ENCODE measurements at regions not wholly inside any gene's neighbourhood (a gene's known extent, or its start where the extent isn't known, plus 50 kb on each side); places are given as distances from the start of the nearest gene placed in this dataset.

- 6% methylated on average over 2 of the region's 2 CpGs for WGBS (ENCODE audit: insufficient coverage)
- POLR2A ChIA-PET, result no interaction called here
- CTCF ChIA-PET, result interaction anchor here (0.6 to 1.9 kb wide), 5 partner anchors 13 to 171 kb away, joined by 3 to 7 read pairs (median 5); no protein-coding TSS in a partner anchor
Measured at GRCh38 chr12:94071258-94071657, 77.1 kb upstream of the PLXNC1 start.

GRCh38 chr12:94073441-94074051 lies 74.8 kb upstream of the PLXNC1 start:
- no peak overlapping the region for H3K4me3 ChIP-seq (ENCODE audit: control insufficient read depth in 1 of 7, extremely low read depth in 1 of 7, insufficient read depth in 4 of 7, low read depth in 2 of 7, low read length in 6 of 7)
- H3K9me3 ChIP-seq (ENCODE audit: control extremely low read depth in 1 of 5, control insufficient read depth in 4 of 5, insufficient read depth in 2 of 5, low read depth in 1 of 5, low read length in 4 of 5), result no peaks in the 10 kb centered on the region
- no peaks in the 10 kb centered on the region for H3K36me3 ChIP-seq (ENCODE audit: control insufficient read depth in 4 of 4, insufficient read depth in 4 of 4, low read length in 3 of 4)
- ChIA-PET POLR2A (no interaction called here), CTCF (interaction anchor here (0.6 to 5.8 kb wide), 5 partner anchors 13 to 452 kb away, joined by 3 to 80 read pairs (median 3); no protein-coding TSS in a partner anchor)
- H3K27me3 ChIP-seq (replicated peaks in 2 of 5; ENCODE audit: control insufficient read depth in 4 of 5, insufficient read depth in 5 of 5, low read length in 4 of 5), result no peaks in the 10 kb centered on the region
- no peak overlapping the region for H3K27ac ChIP-seq (ENCODE audit: insufficient read depth in 1 of 2, low read depth in 1 of 2, low read length in 2 of 2, poor library complexity in 1 of 2, severe bottlenecking in 2 of 2)
- 81% methylated on average over 6 of the region's 9 CpGs for WGBS (ENCODE audit: insufficient coverage)
- peak in 2 of 3 donors; percentile 32 to 33 for DNase-seq
- peaks cover 2 to 28% (median 13%) of the 10 kb centered on the region in 4 experiments for H3K4me1 ChIP-seq (ENCODE audit: control extremely low read depth in 1 of 4, control insufficient read depth in 4 of 4, insufficient read depth in 4 of 4, low read length in 3 of 4)

More at GRCh38 chr12:94071258-94071657, 77.1 kb upstream of the PLXNC1 start:
- Histone ChIP-seq H3K36me3 (ENCODE audit: control insufficient read depth in 4 of 4, insufficient read depth in 4 of 4, low read length in 3 of 4) (no peaks in the 10 kb centered on the region), H3K27ac (ENCODE audit: insufficient read depth in 1 of 2, low read depth in 1 of 2, low read length in 2 of 2, poor library complexity in 1 of 2, severe bottlenecking in 2 of 2) (no peak overlapping the region), H3K4me1 (ENCODE audit: control extremely low read depth in 1 of 4, control insufficient read depth in 4 of 4, insufficient read depth in 4 of 4, low read length in 3 of 4) (peaks cover 0 to 15% (median 4%) of the 10 kb centered on the region in 4 experiments), H3K9me3 (ENCODE audit: control extremely low read depth in 1 of 5, control insufficient read depth in 4 of 5, insufficient read depth in 2 of 5, low read depth in 1 of 5, low read length in 4 of 5) (no peaks in the 10 kb centered on the region), H3K27me3 (replicated peaks in 2 of 5; ENCODE audit: control insufficient read depth in 4 of 5, insufficient read depth in 5 of 5, low read length in 4 of 5) (no peaks in the 10 kb centered on the region), H3K4me3 (ENCODE audit: control insufficient read depth in 1 of 7, extremely low read depth in 1 of 7, insufficient read depth in 4 of 7, low read depth in 2 of 7, low read length in 6 of 7) (no peak overlapping the region)
- peak; percentile 13 to 61 (median 50) for DNase-seq

GRCh38 chr12:94074216-94074979 lies 74.0 kb upstream of the PLXNC1 start:
- DNase-seq, result no peak
- Histone ChIP-seq H3K36me3 (ENCODE audit: control insufficient read depth in 4 of 4, insufficient read depth in 4 of 4, low read length in 3 of 4) (no peaks in the 10 kb centered on the region), H3K4me1 (ENCODE audit: control extremely low read depth in 1 of 4, control insufficient read depth in 4 of 4, insufficient read depth in 4 of 4, low read length in 3 of 4) (peaks cover 2 to 37% (median 18%) of the 10 kb centered on the region in 4 experiments), H3K27ac (ENCODE audit: insufficient read depth in 1 of 2, low read depth in 1 of 2, low read length in 2 of 2, poor library complexity in 1 of 2, severe bottlenecking in 2 of 2) (no peak overlapping the region), H3K9me3 (ENCODE audit: control extremely low read depth in 1 of 5, control insufficient read depth in 4 of 5, insufficient read depth in 2 of 5, low read depth in 1 of 5, low read length in 4 of 5) (no peaks in the 10 kb centered on the region), H3K4me3 (ENCODE audit: control insufficient read depth in 1 of 7, extremely low read depth in 1 of 7, insufficient read depth in 4 of 7, low read depth in 2 of 7, low read length in 6 of 7) (no peak overlapping the region), H3K27me3 (replicated peaks in 2 of 5; ENCODE audit: control insufficient read depth in 4 of 5, insufficient read depth in 5 of 5, low read length in 4 of 5) (no peaks in the 10 kb centered on the region)
- POLR2A ChIA-PET, result no interaction called here
- CTCF ChIA-PET, result interaction anchor here (0.6 to 5.8 kb wide), 19 partner anchors 13 to 571 kb away, joined by 3 to 80 read pairs (median 5); no protein-coding TSS in a partner anchor
- 78% methylated on average over 8 of the region's 14 CpGs for WGBS (ENCODE audit: insufficient coverage)

DNA sequence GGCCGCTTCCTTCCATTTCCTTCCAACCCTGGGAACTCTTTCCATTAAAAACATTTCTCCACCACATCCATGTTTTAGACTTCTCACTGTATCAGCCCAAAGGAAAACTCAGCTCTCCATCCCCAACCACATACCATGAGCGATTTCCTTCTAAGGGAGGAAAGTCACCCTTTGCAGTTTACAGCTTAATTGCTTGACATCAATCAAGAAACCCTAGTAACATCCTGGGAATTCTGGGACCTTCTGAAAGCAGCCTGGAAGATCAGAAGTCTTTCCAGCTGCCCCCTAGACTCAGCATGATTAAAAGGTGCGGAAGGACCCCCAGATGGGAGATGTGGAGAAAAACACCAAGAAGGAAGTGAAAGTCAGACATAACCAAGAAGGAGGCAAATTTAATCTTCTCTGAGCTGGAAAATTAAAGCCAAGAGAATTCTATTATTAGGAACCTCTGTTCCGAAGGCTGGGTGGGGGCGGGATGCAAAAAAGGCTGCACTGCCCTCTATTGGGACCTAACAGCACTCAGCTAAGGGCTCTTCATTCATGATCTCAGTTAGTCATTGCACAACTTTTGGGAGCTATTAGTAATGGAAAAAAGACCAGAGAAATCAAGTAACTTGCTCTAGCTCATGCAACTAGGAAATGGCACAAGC lies 73.3 kb upstream of the PLXNC1 start:
- H3K4me1 ChIP-seq (ENCODE audit: control extremely low read depth in 1 of 4, control insufficient read depth in 4 of 4, insufficient read depth in 4 of 4, low read length in 3 of 4), result peaks cover 2 to 43% (median 21%) of the 10 kb centered on the region in 4 experiments
- H3K36me3 ChIP-seq (ENCODE audit: control insufficient read depth in 4 of 4, insufficient read depth in 4 of 4, low read length in 3 of 4), result no peaks in the 10 kb centered on the region
- no peak overlapping the region for H3K27ac ChIP-seq (ENCODE audit: insufficient read depth in 1 of 2, low read depth in 1 of 2, low read length in 2 of 2, poor library complexity in 1 of 2, severe bottlenecking in 2 of 2)
- CTCF ChIA-PET, result interaction anchor here (0.6 to 5.8 kb wide), 30 partner anchors 9 to 572 kb away, joined by 3 to 80 read pairs (median 4); partner anchors contain the start of gene SOCS2
- no peak overlapping the region for H3K4me3 ChIP-seq (ENCODE audit: control insufficient read depth in 1 of 7, extremely low read depth in 1 of 7, insufficient read depth in 4 of 7, low read depth in 2 of 7, low read length in 6 of 7)
- H3K9me3 ChIP-seq (ENCODE audit: control extremely low read depth in 1 of 5, control insufficient read depth in 4 of 5, insufficient read depth in 2 of 5, low read depth in 1 of 5, low read length in 4 of 5), result no peaks in the 10 kb centered on the region
- POLR2A ChIA-PET, result interaction anchor here (0.6 kb wide), 1 partner anchor 49 kb away, joined by 6 read pairs; no protein-coding TSS in a partner anchor
- DNase-seq, result peak; percentile 47 to 56 (median 54)
- H3K27me3 ChIP-seq (replicated peaks in 2 of 5; ENCODE audit: control insufficient read depth in 4 of 5, insufficient read depth in 5 of 5, low read length in 4 of 5), result no peaks in the 10 kb centered on the region
- 54% methylated on average over 5 of the region's 5 CpGs for WGBS (ENCODE audit: insufficient coverage)

DNA sequence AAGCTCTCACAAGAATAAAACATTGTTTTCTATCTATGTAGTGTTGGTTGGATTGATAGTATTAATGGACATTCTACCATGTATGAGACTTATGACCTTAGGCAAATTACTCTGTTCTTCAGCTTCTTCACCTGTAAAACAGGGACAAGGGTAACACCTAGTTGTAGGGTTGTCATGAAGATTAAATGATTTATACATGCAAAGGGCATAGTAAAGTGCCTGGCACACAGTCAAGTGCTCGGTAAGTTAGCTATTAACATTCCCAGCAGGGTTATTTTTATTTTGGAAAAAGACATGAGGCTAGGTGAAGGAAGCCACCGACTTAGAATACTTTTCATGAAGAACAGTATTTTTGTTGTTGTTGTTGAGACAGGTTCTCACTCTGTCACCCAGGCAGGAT lies 71.2 kb upstream of the PLXNC1 start:
- no peaks in the 10 kb centered on the region for H3K36me3 ChIP-seq (ENCODE audit: control insufficient read depth in 4 of 4, insufficient read depth in 4 of 4, low read length in 3 of 4)
- ChIA-PET POLR2A (no interaction called here), CTCF (interaction anchor here (0.7 to 5.8 kb wide), 9 partner anchors 12 to 574 kb away, joined by 3 to 80 read pairs (median 5); no protein-coding TSS in a partner anchor)
- H3K4me3 ChIP-seq (ENCODE audit: control insufficient read depth in 1 of 7, extremely low read depth in 1 of 7, insufficient read depth in 4 of 7, low read depth in 2 of 7, low read length in 6 of 7), result no peak overlapping the region
- no peak for DNase-seq
- no peak overlapping the region for H3K27ac ChIP-seq (ENCODE audit: insufficient read depth in 1 of 2, low read depth in 1 of 2, low read length in 2 of 2, poor library complexity in 1 of 2, severe bottlenecking in 2 of 2)
- H3K4me1 ChIP-seq (ENCODE audit: control extremely low read depth in 1 of 4, control insufficient read depth in 4 of 4, insufficient read depth in 4 of 4, low read length in 3 of 4), result peaks cover 2 to 41% (median 19%) of the 10 kb centered on the region in 4 experiments
- no peaks in the 10 kb centered on the region for H3K9me3 ChIP-seq (ENCODE audit: control extremely low read depth in 1 of 5, control insufficient read depth in 4 of 5, insufficient read depth in 2 of 5, low read depth in 1 of 5, low read length in 4 of 5)
- WGBS (ENCODE audit: insufficient coverage), result 31% methylated on average over 2 of the region's 2 CpGs
- no peaks in the 10 kb centered on the region for H3K27me3 ChIP-seq (replicated peaks in 2 of 5; ENCODE audit: control insufficient read depth in 4 of 5, insufficient read depth in 5 of 5, low read length in 4 of 5)

- CTCF ChIA-PET, result interaction anchor here (0.9 to 5.8 kb wide), 6 partner anchors 11 to 552 kb away, joined by 3 to 80 read pairs (median 4); no protein-coding TSS in a partner anchor
- Histone ChIP-seq H3K27me3 (replicated peaks in 2 of 5; ENCODE audit: control insufficient read depth in 4 of 5, insufficient read depth in 5 of 5, low read length in 4 of 5) (no peaks in the 10 kb centered on the region), H3K4me1 (ENCODE audit: control extremely low read depth in 1 of 4, control insufficient read depth in 4 of 4, insufficient read depth in 4 of 4, low read length in 3 of 4) (peaks cover 2 to 41% (median 19%) of the 10 kb centered on the region in 4 experiments), H3K9me3 (ENCODE audit: control extremely low read depth in 1 of 5, control insufficient read depth in 4 of 5, insufficient read depth in 2 of 5, low read depth in 1 of 5, low read length in 4 of 5) (no peaks in the 10 kb centered on the region), H3K4me3 (ENCODE audit: control insufficient read depth in 1 of 7, extremely low read depth in 1 of 7, insufficient read depth in 4 of 7, low read depth in 2 of 7, low read length in 6 of 7) (no peak overlapping the region), H3K36me3 (ENCODE audit: control insufficient read depth in 4 of 4, insufficient read depth in 4 of 4, low read length in 3 of 4) (no peaks in the 10 kb centered on the region), H3K27ac (ENCODE audit: insufficient read depth in 1 of 2, low read depth in 1 of 2, low read length in 2 of 2, poor library complexity in 1 of 2, severe bottlenecking in 2 of 2) (no peak overlapping the region)
- POLR2A ChIA-PET, result no interaction called here
- peak; percentile 35 to 77 (median 69) for DNase-seq
- 0% methylated on average over 3 of the region's 3 CpGs for WGBS (ENCODE audit: insufficient coverage)
Measured at GRCh38 chr12:94078138-94078723, 70.1 kb upstream of the PLXNC1 start.
